NCI-H2196 (cell line): ENCODE measurements at regions not wholly inside any gene's neighbourhood (a gene's known extent, or its start where the extent isn't known, plus 50 kb on each side); places are given as distances from the start of the nearest gene placed in this dataset.

ENCODE experiments used
- DNase-seq: peaks from one replicate; lab custom pipeline; 2025; ENCODE audit not compliant: unreplicated experiment; lab: John Stamatoyannopoulos, UW

DNA sequence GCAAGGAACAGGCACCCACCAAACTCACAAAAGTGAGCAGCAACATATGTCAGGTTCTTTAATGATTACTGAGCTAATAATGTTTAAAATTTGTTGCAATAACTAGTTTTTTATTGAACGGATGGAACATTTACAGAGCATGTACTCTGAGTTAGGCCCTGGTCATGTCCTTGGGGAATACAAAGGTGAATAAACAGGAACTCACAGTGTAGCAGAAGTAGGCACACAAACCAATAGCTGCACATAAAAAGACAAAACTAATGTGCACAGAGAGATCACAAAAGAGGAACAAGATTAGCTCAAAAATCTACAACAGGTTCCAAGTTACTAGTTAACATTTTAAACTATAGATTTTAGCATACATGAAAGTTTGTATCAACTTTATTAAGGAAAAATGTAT lies 505.3 kb upstream of the PPP2R3A start:
- no peak for DNase-seq

DNA sequence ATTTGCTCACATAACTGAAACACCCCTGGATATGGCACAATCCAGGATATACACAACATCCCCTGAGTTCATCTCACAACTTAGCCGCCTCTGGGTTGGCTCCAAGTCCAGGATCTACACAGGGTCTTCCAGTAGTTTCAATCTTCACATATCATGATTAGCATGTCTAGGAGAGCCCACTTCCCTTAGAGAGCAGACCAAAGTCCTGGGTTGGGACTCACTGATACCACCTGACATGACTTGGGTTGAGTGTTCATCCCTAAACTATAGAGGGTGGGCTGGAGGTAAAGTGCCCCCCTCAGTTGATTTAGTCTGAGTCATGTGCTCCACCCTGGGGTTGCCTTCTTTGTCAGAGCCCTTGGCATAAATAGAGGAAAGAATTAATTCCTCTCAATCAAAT lies 493.6 kb upstream of the PPP2R3A start:
- no peak for DNase-seq

DNA sequence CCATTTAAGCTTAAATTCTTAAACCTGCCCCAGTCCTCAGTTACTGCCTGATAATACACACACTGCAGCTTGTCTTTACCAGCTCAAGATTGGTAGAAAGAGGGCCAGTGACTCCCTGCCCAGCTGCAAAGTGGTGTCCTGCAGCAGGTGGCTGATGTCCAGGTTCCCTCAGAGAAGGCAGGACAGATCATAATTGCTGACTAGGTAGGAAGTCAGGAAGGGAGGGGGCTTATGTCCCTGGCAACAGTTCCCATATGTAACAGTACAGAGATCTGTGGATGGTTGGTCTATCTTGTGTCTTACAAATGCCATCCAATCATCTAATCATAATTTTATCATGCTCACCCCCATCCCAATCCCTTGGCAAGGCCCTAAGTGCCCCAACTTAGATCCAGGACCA lies 492.1 kb upstream of the PPP2R3A start:
- no peak for DNase-seq

DNA sequence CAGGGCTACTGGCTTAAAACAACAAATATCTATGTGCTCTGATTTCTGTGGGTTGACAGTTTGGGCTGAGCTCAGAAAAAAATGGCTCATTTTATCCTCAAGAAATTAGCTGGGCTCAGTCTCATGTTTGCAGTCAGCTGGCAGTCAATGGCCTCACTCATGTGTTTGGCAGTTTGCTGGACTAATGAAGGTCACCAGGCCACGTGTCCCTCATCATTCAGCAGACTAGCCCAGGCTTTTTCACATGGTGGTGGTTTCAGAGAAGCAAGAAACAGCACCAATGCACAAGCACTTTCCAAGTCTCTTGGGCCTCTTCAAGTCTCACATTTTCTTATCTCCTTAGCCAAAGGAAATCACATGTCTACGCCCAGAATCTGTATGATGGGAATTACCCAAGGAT lies 478.3 kb upstream of the PPP2R3A start:
- DNase-seq: no peak

DNA sequence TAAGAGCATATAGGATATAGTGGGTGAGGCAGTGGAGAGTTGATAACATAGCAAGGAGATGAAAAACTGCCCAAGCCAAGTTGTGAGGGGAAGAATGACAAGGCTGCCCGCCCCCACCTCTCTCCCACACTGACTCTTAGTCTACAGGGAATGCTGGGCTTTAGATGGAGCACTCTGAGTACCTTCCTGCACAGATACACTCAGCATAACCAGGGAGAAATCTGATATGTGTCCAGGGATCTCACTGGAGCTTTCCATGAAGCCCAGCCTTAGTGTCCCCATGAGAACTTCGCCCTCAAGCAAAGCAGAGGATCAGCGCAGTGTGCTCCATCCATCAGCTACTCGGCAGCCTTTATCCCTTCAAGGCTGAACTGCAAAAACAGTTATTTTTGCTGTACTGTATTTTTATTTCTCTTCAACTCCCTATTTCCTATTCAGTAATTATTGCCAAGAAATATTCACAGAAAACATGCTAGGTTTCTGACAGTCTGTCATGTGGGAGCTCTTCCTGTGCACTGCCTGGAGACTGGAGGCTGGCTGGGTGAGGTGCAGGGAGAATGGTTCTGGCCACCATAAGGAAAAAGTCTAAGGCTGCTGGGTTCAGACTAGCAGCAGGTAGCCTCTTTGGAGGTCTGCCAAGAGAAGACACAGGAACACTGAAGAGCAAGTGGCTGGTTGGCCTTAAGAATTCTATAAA lies 475.2 kb upstream of the PPP2R3A start:
- no peak for DNase-seq

DNA sequence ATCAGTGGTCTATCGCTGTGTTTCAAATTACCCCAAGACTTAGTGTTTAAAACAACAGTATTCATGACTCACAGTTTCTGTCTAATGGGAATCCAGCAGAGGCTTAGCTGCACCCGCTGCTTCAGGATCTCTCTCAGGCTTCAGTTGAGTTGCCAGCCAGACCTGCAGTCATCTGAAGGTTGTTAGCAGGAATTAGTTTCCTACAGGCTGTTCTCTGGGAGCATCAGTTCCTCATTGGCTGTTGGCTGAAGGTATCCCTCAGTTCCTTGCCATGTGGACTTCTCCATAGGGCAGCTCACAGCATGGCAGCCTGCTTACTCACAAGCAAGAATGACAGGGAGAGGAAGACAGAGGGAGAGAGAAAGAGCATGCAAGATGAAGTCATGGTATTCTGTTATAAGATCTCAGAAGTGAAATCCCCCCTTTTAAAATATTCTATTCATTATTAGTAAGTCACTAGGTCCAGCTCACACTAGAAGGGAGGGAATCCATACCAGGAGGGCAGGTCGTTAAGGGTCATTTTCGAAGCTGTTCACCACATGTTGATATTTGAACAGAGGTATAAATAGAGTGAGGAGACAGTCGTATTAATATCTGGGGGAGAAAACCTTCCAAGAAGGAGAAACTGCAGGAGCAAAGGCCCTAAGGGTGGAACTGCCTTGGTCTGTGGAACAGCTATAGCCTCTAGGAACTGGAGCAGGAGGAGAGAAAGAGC lies 473.9 kb upstream of the PPP2R3A start:
- DNase-seq: no peak

DNA sequence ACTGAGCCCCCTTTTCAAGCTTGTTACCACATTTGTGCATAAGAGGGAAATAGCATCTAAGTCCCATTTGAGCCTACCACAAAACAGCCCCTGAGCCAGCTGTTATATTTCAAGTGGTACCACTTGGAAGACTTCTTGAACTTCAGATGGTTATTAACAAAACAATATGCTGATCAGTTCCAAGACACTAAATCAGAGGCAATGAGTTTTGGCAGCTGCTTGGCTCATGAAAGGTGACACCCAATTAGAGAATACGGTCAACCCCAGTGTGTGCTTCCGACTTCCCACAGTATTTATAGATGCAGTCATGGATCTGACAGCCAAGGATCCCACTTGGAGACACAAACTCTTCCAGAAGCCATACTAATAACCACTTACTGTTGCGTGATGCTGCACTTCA lies 469.6 kb upstream of the PPP2R3A start:
- no peak for DNase-seq

DNA sequence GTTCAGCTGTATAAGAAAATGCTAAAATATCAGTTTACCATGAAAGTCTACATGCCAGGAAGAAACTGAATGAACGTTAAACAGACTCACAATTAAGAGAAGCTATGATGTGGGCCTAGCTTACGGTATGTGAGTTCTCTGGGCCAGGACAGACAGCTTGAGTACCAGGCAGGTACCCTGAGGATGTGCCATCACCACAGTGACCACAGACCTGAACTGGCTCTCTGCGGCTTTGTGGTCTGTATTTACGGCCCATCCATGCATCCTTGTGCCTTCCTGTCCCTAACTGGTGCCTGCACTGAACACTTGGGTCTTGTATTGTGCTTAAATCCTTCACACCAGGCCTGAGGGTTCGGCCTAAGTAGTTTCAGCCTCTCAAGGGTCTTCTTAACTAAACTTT lies 467.5 kb upstream of the PPP2R3A start:
- DNase-seq: no peak

DNA sequence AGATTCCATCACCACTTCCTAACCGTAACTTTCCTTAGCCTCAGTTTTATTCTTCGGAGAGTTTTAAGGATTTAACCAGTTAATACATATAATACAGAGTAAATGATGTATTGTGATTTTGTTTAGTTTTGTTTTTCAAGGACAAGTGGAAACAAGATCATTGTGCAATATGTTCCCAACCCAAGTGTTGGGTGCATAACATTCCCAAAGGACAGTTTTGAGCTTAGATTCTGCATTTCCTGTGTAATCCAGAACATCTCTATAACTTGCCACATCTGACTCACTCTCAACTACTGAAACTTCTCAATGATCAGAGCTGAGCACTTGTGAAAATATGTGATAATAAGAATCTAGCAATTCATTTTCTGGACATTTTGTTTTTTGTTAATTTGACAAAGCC lies 466.1 kb upstream of the PPP2R3A start:
- no peak for DNase-seq

DNA sequence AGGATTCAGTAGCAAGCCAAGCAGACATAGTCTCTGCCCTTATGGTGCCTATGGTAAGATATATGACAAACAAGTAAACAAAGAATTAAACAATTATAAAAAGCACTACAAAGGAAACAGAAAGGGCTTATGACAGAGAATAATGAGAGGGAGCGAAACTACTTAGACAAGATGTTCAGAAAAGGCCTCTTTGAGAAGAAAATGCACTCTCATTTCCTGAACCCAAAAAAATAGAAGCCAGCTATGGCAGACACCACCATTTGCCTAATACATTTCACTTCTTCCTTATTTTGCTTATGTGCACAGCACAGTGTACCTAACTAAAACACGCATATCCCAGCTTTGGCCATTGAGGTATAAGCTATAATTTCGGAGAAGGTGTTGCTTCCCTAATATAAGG lies 465.5 kb upstream of the PPP2R3A start:
- DNase-seq: no peak

DNA sequence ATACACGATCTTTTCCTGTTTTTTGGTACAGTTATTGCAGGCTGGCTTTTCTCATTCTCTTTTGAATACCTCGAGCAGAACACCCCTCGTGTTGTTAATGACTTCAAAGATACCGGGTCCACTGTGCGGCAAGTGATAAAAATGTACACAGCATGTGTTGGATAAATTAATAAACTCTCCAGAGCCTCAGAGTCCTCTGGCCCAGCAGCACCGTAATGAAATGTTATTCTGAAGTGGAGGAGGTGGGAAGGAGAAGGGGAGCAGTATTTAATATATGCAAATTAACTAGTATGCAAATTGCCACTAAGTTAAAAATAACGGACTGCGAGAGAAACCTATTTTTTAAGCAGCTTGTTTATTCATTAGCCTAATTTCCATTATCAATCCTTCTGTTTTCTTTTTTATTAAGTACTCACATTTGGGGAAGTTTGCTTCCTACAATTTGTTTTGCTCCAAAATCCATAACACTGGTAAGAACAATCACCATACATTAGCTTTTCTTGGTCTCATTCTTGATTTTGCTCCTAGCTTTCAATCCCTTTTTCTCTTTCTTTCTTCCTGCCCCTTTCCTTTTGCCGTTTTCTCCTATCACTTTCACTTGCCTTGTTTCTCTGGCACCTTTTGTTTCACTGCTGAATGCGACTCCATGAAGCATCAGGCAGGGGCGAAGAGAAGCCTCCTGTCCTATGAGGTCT lies 462.3 kb upstream of the PPP2R3A start:
- DNase-seq: no peak

DNA sequence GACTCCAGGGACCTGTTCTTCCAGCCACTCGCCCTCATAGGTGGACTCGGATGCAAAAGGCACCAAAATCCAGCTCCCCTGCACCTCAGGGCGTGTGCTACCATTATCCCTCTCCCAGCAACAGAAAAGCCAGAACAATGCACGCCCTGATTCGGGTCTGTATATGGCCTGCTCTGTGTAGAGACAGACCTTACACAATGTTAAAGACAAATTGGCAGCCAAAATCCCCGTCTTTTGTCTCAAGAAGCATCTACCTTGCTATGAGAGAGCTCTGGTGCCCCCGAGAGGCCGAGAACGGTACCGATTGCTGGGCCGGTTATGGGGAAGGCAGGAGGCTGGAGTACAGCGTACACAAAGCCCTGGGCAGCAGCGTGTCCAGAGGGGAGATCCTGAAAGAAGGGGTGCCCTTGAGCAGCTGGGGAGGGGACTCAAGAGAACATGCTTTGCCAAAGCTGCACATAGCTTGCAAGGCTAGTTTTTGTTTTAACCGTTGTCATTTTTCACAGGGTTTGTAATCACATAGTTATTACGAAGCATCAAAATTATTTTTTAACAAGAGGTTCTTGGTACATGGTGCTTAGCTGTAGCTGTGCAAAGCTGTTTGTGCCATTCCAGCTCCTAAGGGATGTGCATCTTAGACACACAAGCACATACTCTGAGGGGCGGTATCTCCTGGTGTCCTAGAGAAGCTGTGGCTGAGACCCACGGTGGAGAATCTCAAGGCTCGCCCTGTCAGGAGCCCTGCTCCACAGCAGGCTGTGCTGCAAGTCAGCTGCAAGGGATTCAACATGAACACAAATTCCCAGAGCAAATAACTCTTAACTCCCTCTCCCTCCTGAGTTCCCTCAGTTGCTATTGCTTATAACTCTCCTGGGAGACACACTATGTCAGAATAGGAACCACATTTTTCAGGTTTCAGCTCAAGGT lies 461.5 kb upstream of the PPP2R3A start:
- peak; percentile 92 for DNase-seq

DNA sequence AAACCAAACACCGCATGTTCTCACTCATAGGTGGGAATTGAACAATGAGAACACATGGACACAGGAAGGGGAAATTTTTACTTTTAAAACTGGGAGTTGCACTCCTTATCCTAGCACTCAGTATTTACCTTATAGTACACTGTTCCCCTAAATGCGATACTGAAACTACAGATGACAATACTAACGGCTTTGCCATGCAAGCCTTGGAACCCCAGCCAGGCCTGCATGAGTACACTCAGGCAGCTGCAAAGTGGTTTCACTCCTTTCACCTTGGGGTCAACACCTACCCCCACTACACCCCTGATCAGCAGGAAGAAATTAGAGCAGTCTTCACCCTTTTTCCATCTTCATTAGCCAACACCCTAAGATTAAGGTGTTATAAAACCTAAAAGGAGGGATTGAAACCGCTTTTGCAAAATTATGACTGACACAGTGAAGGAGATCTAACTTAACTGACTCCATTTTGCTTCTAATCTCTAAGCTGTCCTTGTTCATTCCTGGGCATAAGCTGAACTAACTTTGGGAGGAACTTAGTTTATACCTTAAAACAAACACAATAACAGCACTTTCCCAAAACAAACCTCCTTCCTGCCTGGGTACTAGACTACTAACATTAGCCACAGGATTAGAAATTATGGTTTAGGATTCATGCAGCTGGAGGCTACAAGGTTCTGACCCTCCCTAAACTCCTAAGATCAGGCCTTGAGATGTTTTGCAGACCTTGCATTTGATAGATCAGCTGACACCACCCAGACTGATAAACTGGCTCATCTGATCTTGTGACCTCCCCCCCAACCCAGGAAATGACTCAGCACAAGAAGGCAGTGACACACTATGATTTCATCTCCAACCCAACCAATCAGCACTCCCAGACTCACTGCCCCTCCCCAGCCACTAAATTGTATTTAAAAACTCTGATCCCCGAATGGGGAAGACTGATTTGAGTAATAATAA lies 452.1 kb upstream of the PPP2R3A start:
- no peak for DNase-seq

DNA sequence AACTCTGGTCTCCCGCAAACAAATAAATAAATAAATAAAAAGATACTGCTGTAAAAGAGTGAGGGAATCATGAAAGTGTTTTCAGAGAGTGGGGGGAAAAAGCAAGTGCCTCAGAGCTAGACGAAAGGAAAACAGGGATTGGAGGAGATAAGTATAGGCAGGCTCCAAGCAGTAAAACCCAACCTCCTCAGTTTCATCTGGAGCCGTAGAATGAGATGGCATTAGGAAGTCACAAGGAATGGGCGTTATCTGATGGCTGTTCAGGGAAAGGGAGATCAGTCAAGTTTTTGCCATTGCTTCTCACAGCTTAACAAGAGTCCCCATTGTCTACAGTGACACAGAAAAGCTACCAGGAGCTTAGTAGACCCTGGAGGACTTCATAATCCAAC lies 451.5 kb upstream of the PPP2R3A start:
- DNase-seq: no peak

DNA sequence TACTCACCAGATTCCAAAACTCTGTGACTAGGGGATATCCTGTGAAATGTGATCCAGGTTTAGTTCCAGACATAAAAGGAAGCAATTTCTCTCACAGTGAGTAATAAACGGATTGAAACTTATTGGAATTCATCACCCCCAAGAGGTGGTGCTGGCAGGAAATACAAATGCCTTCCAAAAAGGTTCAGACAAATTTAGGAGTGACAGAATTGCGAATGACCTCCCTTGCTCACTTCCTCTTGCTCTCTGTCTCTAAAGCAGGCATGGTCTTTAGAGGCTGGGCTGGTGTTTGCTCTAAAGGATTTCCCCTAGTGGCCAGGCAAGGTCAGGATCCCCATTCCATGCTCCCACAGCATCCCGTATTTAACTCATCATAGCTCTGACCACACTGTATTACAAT lies 449.4 kb upstream of the PPP2R3A start:
- no peak for DNase-seq

DNA sequence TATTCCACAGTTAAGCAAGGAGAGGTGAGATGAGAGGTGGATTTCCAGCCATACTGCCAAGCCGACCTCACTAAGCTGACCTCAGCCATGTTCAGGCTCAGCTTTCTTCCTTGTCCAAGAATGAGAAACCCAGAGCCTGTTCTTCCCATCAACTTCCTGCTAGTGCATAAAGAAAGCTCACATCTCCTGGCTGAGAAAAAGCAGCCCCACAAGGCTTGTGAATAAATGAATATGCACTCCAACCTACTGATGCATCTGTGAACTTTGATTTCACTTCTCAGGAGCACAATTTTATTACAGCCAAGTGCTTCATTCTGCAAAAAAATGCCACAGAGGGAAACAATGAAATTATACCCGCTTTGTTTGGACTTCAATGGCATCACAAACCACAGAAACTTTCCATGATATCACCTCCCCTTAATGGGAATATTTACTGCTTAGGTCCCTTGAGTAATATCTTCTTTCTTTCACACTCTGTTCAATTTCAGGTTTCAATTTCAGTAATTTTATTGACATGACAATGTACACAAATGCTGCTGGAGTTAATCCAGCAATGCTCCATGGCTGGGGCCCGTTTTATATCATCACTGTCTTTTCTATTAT lies 437.0 kb upstream of the PPP2R3A start:
- DNase-seq: no peak

DNA sequence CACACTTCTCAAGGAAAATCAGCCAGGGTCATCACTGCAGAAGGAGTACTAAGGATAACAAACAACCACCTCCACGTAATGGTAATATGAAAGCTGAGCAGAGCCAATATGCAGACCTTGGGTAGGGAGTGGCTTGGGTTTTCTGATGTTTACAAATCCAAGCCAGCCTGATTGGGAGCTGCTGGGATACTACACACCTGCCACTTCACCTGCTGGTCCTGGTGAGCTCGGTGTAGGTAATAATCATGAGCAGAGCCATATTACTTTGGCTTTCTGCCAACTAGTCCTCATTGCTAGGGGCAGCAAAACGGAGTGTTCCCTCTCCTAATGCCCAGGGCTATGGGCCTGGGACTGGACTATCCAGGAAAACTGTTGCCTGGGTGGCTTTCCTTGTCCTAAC lies 433.5 kb upstream of the PPP2R3A start:
- peak; percentile 19 for DNase-seq

DNA sequence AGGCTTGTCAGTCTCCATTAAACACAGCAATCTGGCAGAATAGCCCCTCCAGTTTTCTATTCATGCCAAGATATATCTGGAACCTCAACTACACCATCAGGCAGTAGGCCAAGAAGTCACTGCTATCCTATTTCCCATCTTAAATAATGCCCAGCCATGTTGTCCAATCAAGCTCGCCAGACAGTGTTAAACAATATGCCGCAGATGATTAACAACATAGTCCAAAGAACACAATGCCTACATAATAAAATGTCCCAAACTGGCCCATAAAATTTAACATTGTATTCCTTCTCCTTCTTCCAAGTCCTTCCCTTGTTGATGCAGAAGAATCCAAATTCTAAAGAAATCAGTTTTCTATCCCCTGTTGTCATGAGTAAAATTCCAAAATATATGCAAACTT lies 427.4 kb upstream of the PPP2R3A start:
- no peak for DNase-seq

DNA sequence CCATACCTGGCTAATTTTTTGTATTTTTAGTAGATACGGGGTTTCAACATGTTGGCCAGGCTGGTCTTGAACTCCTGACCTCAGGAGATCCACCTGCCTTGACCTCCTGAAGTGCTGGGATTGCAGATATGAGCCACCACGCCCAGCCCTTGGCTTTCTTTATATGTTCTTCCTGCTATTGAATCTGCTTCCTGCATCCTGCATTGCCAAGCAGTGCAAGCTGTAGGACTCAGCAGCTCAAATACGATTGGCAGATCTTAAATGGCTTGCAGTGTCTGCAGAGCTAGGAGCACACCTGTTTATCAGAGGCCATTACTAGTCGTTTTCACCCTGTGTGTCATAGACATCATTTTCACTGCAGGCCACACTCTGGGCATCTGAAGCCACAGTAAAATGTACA lies 426.2 kb upstream of the PPP2R3A start:
- no peak for DNase-seq

DNA sequence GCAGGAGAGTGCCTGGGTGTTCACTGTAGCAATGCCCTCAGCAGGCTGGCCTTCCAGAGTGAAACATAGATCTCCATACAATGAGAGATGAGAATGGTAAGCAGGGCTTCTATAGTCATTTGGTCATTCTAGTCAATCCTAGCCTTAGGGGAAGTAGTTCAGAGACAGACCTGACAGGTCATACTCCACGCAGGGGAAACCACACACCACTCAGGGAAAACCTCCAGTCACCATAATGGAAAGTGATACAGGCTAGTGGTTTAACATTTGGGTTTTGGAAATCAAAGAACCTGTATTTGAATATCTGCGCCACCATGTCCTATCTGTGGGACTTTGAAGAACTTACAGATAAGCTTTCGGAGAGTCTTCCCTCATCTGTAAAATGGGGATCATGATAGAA lies 425.7 kb upstream of the PPP2R3A start:
- DNase-seq: no peak
